NCI-H226 (cell line): ENCODE measurements at regions not wholly inside any gene's neighbourhood (a gene's known extent, or its start where the extent isn't known, plus 50 kb on each side); places are given as distances from the start of the nearest gene placed in this dataset.

Experiments used
- DNase-seq: peaks from one replicate; pipeline ENCODE4 v3.0.0-alpha.2; 2015

DNA sequence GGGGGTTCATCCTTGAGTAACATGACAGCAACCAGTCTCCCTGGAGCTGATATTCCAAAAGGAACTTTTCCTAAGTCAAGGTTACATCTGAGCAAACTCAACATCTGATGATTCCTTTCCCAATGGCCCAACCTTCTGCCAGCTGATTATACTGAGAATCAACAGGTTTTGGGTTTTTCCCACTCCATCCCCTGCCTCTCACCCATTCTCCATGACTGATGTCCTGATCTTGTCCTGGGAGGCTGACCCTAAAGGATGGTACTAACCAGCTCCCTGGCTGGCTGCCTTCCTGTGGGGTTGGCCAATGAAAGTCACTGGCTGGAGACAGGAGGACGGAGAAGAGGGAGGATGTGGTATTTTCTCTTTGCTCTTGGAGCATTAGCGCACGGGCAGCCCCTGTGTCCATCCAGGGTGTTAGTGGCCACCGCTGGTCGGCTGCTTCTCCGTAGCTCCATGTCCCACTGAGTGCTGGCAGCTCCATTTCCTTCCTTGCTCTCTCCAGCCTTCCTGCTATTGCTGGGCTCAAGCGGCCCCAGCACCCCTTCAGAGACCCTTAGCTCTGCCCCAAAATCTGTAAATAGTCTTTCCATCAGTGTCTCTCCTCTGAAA lies 306.2 kb upstream of the PITRM1 start:
- DNase-seq, result no peak

DNA sequence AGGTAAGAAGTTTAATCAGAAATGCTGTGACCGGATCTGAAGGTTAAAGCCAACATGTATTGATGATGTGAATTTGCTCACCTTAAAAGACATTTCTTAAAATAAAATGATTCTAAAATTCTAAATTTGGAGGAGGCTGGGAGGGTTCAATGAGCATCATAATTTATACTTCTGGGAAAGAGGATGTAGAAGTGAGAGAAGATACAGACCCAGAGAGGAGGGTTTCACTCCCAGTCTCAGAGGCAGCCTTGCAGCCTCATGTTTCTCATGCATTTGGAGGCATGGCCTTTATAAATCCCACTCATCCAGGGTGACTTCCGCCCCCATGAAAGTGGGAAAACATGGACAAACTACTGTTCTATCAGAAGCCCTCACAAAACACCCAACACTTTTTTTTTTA lies 305.6 kb upstream of the PITRM1 start:
- DNase-seq, result no peak

DNA sequence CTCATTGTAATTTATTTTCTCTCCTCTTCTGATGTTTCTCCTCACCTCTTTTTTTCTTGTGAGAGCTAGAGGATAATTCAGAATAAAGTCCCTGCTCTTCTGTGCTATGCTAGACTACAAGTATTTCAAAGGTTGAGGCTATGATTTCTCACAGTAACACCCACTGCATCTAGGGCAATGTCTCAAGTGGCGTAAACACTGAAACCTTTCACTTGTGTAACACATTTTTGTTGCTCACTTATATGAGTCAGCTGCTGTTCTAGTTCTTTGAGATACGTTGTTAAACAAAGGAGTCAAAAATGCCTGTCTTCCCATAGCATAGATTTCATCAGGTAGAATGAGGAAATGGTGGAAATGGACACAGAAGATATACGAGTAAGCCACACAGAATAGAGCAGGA lies 305.1 kb upstream of the PITRM1 start:
- DNase-seq, result no peak

DNA sequence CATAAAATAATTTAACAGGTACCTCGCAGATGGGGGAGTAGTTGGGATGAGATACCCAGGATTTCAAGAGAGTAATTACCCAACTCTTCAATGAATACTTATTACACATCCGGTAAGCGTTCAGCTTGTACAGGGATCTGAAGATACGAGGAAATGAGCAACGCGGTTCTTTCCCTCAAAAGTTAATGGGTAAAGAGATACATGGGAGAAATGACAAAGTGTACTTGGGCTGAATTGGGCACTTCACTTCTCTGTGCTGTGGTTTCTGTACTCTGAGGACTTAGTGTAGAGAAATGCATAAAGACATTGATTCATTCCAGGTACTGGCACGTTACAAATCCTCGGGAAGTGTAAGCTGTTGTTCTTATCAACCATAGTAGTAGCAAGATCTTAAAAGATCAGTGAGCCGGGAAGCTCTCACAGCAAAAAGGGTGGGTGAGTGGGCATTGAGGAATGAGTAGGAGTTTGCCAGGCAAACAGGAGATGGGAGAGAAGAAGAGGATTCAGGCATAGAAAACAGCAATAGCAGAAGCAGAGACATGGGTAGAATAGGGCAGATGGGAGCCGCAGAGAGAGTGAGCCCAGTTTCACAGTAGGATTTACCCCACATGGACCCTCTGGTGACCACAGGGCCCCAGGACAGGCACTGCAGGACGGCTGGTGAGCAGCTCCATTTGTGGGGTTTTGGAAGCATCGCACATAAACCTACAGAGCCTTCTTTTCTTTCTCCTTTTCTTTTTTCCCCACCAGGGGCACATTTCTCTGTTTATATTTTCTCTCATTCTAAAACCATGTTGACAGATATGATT lies 304.3 kb upstream of the PITRM1 start:
- no peak for DNase-seq

DNA sequence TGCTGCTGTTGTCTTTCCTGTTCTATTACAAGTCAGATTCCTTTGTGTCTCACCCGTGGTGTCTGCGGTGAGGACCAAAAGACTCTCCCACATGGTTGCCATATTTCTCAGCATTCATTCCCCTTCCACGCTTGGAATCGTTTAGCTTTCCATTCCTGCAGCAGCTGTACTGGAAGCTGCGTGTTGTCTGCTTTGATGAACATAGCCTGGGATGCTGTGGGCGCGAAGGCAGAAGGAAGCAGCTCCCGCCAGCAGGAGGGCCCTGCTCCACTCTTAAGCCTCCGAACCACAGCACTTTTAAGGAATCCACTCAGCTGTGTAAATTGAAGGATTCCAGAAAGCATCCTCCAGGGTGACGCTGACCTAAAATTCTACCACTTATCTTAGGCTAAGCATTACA lies 303.6 kb upstream of the PITRM1 start:
- no peak for DNase-seq

DNA sequence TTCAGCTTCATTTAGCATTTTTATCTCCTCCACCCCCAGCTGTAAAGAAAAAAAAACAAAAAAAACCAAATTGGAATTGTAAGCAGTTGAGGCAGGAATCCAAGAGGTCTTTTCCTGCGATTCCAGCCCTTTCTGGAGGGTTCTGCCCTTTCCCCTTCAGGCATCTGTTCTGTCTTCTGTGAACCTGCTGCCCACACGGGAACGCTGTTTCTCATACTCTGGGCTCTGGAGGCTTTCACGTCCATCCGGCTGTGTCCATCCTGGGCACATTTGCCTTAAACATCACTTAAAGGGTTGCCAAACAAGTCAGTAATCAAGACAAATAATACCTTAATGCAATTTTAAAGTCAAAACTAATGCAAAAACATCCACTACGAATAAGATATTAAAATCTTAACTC lies 302.8 kb upstream of the PITRM1 start:
- no peak for DNase-seq

DNA sequence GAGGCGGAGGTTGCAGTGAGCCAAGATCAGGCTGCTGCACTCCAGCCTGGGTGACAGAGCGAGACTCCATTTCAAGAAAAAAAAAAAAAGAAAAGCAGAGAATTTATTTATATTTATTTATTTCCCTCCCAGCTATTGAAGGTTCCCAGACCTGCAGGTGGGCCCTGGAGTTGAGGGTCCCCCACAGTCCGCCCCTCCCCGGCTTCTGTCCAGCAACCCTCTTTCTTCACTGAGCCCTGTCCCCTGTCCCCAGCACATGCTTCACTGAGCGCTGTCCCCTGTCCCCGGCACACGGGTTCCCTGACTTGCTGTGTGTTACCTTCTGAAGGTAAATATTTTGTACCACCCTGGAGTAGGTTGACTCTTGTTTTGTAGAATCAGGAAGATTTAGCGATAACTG lies 301.7 kb upstream of the PITRM1 start:
- no peak for DNase-seq

DNA sequence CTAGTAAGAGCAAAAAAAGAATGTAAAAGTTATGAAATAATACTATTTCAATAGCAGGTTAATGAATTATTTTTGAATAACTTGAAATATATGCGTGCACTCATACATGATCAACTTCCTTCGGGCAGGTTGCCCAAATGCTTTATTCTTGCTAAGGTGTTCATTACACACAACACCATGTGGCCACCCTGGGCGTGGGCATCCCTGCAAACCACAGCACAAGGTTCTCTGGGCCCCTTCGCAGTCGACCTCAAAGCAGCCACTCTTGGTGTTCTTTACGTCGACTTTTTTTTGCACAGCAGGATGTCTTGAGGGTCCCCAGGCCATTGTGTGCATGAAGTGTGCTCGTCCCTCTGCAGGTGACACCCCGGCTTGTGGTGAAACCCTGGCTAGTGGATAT lies 300.7 kb upstream of the PITRM1 start:
- no peak for DNase-seq

DNA sequence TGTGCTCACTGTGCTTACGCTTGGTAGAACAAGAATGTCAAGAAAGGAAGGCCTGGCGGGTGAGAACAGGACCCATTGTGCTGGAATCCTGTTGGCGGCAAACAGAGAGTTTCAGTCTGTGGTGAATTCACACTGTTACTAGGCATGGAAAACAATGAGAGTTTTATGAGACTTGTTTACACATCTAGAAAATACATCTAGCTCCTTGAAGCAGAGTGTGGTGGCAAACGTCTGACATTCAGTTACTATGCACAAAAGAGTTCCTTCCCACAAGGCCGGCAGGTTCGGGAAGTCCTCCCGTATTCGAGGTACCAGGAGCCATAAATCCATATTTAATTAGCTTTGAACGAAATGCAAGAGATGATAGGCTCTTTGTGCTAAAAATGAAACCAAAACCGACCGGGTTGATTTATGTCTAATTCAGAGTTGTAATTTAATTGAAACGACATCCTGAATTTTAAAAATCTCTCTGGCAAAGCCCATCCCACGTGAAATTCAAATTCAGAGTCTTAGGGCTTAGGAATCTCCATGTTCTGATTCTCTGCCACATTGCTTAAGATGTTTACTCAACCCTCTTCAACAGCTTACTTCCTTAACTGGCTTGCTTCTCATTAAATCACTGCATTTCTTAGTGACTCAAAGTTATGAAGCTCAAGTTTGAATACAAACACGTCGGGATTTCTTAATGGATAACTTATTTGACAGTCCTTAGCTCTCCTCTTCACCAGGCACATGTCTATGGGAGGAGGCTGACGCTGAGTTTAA lies 299.9 kb upstream of the PITRM1 start:
- no peak for DNase-seq

DNA sequence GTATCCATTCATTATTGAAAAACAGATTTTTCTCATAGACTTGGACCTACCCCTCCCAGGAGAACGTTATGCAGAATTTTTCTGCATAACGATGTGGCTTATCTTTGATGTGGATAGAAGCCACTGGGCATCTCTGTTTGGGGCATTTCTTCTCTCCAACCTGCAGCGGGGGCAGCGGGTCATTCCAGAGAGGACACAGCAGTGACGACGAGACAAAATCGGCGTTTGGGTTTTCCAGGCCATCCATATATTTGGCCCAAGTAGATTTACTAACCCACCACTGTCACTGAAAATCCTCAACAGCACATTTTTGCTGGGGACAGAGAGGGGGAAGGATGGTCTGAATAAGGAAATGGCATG lies 299.3 kb upstream of the PITRM1 start:
- DNase-seq, result no peak

DNA sequence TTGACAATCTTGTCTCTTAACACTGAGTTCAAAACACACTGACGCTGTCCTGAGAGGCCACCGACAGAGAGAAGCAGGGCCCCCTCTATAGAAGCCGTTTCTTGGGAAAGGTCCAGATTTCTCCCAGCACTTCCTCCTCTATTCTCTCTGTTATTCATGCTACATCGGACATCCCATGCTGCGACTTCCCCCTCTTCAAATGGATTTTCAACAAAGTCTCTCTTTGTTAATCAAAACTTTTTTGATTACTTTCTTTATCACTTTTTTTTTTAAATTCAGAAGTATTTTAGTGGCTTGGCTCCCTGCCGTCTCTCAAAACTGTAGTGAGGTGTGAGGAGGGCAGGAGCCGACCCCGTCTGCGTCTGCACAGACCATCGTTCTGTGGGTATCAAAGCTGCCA lies 298.9 kb upstream of the PITRM1 start:
- no peak for DNase-seq

DNA sequence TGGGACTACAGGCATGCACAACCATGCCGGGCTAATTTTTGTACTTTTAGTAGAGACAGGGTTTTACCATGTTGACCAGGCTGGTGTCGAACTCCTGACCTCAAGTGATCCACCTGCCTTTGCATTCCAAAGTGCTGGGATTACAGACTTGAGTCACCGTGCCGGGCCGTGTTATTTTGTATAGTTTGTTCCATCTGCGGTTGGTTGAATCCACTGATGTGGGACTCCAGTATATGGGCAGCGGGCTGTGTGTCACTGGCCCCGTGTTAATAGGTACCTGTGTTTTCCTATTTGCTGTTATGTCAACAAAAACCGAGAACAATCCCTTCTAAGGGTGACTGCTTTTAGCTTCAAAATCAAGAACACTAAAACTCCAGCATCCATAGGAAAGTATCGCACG lies 297.6 kb upstream of the PITRM1 start:
- no peak for DNase-seq

DNA sequence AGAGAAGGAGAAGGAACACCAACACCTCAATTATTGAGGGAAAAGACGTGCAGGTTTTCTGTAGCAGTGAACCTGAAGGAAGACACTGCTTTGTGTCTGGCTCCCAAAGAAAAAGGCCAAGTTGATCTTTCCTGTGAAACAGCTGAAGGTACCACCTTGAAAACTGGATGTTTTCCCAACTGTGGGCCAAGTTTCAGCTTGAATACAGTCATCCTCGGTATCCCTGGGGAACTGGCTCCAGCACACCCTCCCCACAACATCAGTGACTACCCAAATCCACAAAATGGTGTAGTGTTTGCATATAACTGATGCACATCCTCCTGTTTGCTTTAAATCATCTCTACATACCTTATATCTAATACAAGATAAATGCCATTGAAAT lies 297.0 kb upstream of the PITRM1 start:
- no peak for DNase-seq

DNA sequence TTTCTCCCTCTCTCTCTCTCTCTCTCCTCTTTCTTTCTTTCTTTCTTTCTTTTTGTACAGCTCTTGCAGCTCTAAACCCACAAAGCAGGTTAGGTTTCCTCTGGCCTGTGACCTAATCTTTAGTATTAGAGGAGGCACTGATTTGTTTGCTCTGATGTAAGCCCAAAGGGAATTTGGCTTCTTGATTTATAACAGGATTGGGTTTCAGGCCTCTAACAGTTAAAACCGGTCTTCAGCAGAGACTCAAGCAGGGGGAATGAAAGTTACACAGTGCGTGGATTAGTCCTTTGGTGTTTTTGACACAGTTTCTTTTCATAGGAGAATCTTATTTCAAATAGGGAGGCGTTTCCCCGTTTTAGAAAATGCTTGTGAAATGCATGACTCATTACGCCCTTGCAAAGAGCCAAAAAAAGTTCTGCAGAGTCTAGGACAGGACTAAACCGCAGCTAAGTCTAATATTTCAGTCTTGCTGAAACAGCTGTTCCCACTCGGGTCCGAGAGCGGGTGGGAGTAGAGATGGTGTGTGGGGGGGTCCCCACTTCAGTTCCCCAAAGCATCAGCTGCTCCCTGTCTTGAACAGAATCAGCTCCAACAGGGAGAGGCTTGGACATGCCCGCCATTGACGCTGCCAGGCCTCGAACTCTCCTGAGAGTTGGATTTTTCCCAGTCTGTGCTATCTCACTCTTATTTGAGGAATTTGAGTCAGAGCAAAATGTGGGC lies 296.5 kb upstream of the PITRM1 start:
- peak; percentile 63 for DNase-seq

DNA sequence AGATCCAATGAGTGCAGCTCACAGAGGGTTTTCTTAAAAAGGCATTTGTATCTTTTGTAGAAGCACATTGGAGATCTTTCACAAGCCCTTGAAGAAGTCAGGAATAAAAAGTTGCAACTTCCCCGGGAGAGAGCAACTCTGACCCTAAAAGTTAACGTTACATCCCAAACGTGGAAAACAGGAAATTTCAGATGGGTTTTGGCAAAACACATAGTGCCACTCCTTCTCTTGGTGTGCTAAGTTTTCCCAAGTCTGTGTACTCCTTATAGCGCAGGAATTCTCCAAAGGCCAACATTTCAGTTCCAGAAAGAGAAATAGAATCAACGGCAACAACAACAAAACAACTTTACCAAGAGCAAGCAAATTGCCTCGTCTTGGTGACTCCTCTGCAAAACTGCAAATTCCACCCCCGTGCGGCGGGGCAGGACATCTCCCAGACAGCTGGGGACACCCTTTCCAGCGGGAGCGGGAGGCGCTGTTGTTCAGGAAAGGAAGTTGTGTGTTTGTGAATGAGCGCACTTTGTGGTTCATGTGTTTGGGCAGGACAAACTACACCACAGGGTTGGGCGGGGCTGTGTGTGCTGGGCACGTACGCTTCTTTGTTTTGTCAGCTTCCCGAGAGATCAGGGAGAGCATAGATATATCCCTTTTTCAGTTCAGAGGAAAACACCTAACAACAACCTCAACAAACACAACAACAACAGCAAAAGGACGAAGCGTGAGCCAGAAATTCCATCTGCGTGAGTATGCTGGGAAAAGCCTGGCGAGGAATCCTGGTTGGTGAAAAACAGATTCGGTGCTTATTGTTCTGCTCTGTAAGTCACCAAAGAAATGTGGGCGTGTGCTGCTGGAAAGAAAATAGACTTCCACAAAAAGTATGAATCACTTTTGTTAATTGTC lies 294.7 kb upstream of the PITRM1 start:
- DNase-seq, result peak; percentile 77

DNA sequence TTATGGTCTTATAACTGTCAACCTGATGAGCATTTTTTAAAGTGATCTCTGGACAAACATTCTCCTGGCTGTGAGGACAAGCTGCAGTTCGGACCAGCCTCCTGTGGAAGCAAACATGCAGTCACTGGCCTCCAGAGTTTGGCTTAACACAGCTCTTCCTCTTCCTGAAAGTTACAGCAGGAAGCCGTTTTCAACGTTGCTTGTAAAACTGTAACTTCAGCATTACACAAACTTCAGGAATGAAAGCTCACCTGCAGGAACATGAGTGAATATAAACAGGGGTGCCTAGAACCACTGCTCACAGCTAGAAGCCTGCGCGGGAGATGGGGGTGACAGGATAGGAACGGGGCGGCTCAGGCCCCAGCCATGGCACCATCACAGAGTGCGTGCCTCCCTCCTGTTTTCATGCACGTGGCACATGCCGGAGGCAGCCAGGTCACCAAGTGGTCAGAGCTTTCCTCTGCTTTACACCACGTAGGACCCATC lies 292.9 kb upstream of the PITRM1 start:
- no peak for DNase-seq

DNA sequence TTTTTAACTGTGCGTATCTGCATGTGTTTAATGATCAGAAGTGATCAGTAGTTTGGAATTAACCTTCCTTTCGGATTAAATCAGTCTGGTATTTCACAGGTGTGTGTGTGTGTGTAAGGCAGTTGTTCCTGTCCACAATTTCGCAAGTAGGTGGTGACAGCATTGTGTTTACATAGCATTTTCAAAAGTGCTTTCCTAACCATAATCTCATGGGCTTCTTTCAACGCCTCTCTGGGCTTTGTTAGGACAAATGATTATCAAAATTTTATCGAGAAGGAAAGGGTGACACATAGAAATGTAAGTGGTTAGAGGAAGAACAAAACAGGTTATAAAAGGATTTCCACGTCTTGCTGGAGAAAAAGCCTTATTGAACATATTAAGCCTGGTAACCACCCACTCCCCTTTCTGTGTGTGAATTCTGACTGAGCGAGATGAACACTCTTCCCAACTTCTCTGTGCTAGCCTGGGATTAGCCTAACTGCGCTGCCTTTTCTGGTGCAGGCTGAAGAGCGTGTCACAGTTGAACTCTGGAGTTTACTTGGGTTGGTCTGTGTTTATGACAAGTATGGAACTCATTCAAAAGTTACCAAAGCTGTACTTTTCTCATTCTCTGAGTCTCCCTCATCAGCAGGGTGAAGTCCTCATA lies 292.3 kb upstream of the PITRM1 start:
- no peak for DNase-seq

DNA sequence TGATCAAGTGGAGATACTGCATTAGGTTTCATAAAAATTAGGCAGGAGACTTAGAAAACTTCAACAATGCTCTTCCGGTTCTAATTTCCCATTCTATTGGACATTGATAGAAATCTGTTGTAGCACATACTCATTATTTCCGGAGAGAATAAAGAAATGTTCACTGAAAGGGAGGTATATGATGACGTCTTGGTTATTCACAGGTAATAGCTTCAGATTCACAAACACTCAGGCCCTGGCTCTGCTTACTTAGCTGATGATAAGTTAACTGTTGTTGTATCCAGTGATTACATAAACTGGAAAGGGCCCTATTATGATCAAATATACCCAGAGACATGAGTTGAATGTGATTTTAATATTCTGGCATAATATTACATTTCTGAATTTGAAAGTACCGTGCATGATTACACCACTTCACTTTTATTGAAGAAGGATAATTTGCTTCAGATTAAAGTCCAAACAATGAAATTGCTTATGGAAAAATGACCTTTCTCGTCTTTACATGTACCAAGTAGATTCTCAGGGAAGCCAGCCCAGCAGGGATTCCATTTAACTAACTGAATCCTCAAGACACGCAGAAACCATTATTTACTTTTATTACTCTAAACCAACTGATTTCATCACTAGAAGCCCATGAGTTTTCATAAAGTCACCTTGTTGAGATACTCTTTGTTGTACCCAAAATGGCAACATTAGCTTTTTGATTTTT lies 288.0 kb upstream of the PITRM1 start:
- DNase-seq, result no peak

DNA sequence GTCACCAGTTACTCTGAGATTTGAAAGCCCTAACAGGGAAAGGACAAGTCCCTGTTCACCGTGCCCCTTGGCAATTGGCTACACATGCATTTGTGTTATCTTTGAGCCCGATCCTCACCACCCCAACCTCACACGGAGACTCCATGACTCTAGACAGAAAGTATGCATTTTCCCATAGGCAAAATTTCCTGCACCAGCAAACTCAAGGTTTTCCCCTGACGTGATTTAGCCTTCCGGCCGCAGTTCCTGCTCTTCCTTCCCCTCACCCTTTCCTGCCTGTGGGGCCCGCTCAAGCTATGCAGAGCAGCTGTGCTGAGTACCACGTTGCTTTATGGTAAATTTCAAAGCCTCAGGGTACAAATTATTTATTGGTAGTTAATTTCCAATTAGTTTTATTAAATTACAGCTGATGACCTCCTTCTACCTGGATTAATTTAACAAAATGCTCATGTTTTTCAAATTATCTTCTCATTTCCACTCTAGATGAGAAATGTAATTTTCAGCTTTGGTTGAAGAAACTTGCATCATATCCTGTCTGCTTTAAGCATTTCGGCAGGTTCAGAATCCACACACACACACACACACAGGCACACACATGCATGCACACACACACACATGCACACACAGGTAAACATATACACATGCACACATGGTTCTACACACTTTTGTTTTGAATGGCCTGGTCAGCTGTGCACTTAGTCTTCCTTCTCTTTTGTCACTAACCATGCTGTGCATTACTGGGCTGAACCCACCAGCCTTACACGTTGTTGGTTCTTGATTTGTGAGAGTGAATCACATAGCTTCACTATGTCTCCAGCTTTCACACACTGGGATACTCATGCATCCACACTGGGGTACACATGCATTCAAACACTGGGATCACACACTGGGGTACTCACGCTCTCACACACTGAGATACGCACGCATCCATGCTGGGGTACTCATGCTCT lies 283.1 kb upstream of the PITRM1 start:
- peak; percentile 16 for DNase-seq
